Endothelial cell of umbilical vein (primary cell): ENCODE measurements at regions not wholly inside any gene's neighbourhood (a gene's known extent, or its start where the extent isn't known, plus 50 kb on each side); places are given as distances from the start of the nearest gene placed in this dataset.

Experiments used
- BruUV-seq: library from RNA; stranded (reverse); fragments of 400-500 nt; replicated peaks from 2 replicates; lab custom pipeline; 2021; lab: Mats Ljungman, UMichigan
- CTCF ChIA-PET: fragments of 300-600, 350-600 bp; sonication (Branson Sonifier 250); formaldehyde crosslinking; loops from one replicate; lab custom pipeline; 2021; ENCODE audit warnings: antibody characterized with exemption, inconsistent platforms; lab: Charles Lee
- POLR2A ChIA-PET: fragments of 300-600, 350-600 bp; sonication (Branson Sonifier 250); formaldehyde crosslinking; loops from one replicate; lab custom pipeline; 2021; ENCODE audit warnings: antibody characterized with exemption, inconsistent platforms; lab: Charles Lee
- DNase-seq: peaks from one replicate; pipeline ENCODE4 v3.0.0-alpha.2; 2011; ENCODE audit warnings: low read depth, low spot score
- FAIRE-seq: peaks from 2 replicates; lab custom pipeline; 2011; peaks lifted over from hg19 to GRCh38; lab: Jason Lieb, UNC
- H2AFZ ChIP-seq: 2 replicates; pipeline ENCODE4 v1.6.0; 2012; ENCODE audit warnings: low read depth, low read length, control low read depth, inconsistent platforms
- H3K27ac ChIP-seq: 2 replicates; pipeline ENCODE4 v1.5.1; 2011; ENCODE audit warnings: low read depth, mild to moderate bottlenecking, control low read depth, low read length, moderate library complexity; ENCODE audit not compliant: insufficient read depth
- H3K27me3 ChIP-seq, 2 experiments: 2 replicates each; pipeline versions ENCODE4 v1.6.0 to v1.6.1; 2011; ENCODE audit warnings: low read length in 2 of 2, mixed read lengths in 1 of 2; ENCODE audit not compliant: control insufficient read depth in 2 of 2, insufficient read depth in 2 of 2
- H3K36me3 ChIP-seq, 2 experiments: 2 replicates in 1 of 2; 3 replicates in 1 of 2; pipeline ENCODE4 v1.5.1; 2011; ENCODE audit warnings: low read length in 2 of 2, mild to moderate bottlenecking in 1 of 2, moderate library complexity in 1 of 2; ENCODE audit not compliant: control insufficient read depth in 2 of 2, insufficient read depth in 2 of 2; ENCODE audit errors: extremely low read depth in 1 of 2
- H3K4me1 ChIP-seq: 3 replicates; pipeline ENCODE4 v1.5.1; 2011; ENCODE audit warnings: mild to moderate bottlenecking, low read length; ENCODE audit not compliant: control insufficient read depth, insufficient read depth; ENCODE audit errors: extremely low read depth
- H3K4me2 ChIP-seq: 2 replicates; pipeline ENCODE4 v1.6.1; 2011; ENCODE audit warnings: low read length, control low read depth, mixed read lengths; ENCODE audit not compliant: insufficient read depth
- H3K4me3 ChIP-seq, 3 experiments: fragments of 200-600 bp in 1 of 3; sonication (generic), shearing (Covaris generic) in 1 of 3; replicated peaks in 1 of 3; 2 replicates each; pipeline ENCODE4 v1.5.1; 2011 to 2016; ENCODE audit warnings: control low read depth in 3 of 3, low read length in 3 of 3, mild to moderate bottlenecking in 2 of 3, inconsistent platforms in 1 of 3, low read depth in 1 of 3, moderate library complexity in 1 of 3; ENCODE audit not compliant: insufficient read depth in 1 of 3
- H3K79me2 ChIP-seq: 2 replicates; pipeline ENCODE4 v1.6.0; 2012; ENCODE audit warnings: low read length, inconsistent platforms; ENCODE audit not compliant: control insufficient read depth, insufficient read depth
- H3K9ac ChIP-seq: replicated peaks from 2 replicates; pipeline ENCODE3; 2011; ENCODE audit warnings: low read length, control low read depth; ENCODE audit not compliant: insufficient read depth; ENCODE audit errors: extremely low read depth
- H3K9me1 ChIP-seq: replicated peaks from 3 replicates; pipeline ENCODE4 v1.6.0; 2011; ENCODE audit warnings: mild to moderate bottlenecking, low read length; ENCODE audit not compliant: control insufficient read depth, insufficient read depth; ENCODE audit errors: extremely low read depth
- H3K9me3 ChIP-seq: replicated peaks from 2 replicates; pipeline ENCODE4 v1.5.1; 2012; ENCODE audit warnings: low read length, inconsistent platforms; ENCODE audit not compliant: control insufficient read depth, insufficient read depth
- H4K20me1 ChIP-seq: replicated peaks from 2 replicates; pipeline ENCODE3; 2011; ENCODE audit warnings: mild to moderate bottlenecking, low read length; ENCODE audit not compliant: control insufficient read depth, insufficient read depth; ENCODE audit errors: extremely low read depth
- CTCF ChIP-seq, 2 donors: IDR thresholded peaks; 1 replicate in 1 of 2; 2 replicates in 1 of 2; pipeline ENCODE4 v1.5.1; 2011; ENCODE audit warnings: low read length in 2 of 2, mild to moderate bottlenecking in 2 of 2, moderate library complexity in 2 of 2, control low read depth in 1 of 2, inconsistent platforms in 1 of 2, low read depth in 1 of 2; ENCODE audit not compliant: insufficient read depth in 1 of 2; ENCODE audit errors: extremely low read depth in 1 of 2
- EZH2 ChIP-seq: IDR thresholded peaks from 2 replicates; pipeline ENCODE4 v1.6.1; 2012; ENCODE audit warnings: borderline replicate concordance, low read depth, mild to moderate bottlenecking, moderate library complexity, low read length, inconsistent platforms; ENCODE audit not compliant: severe bottlenecking
- FOS ChIP-seq: IDR thresholded peaks from 2 replicates; pipeline ENCODE4 v1.6.1; 2011; ENCODE audit warnings: mild to moderate bottlenecking, low read length, moderate library complexity, borderline replicate concordance; ENCODE audit not compliant: insufficient read depth
- GATA2 ChIP-seq: IDR thresholded peaks from 2 replicates; pipeline ENCODE4 v1.7.0; 2011; ENCODE audit warnings: low read depth, mild to moderate bottlenecking, moderate library complexity, mixed read lengths, low read length; ENCODE audit not compliant: insufficient read length, insufficient read depth
- JUN ChIP-seq: IDR thresholded peaks from 2 replicates; pipeline ENCODE4 v1.6.1; 2011; ENCODE audit warnings: borderline replicate concordance, low read depth; ENCODE audit not compliant: insufficient read length, insufficient read depth
- MAX ChIP-seq: IDR thresholded peaks from 2 replicates; pipeline ENCODE4 v1.6.1; 2011; ENCODE audit not compliant: insufficient read depth, insufficient read length
- MYC ChIP-seq: IDR thresholded peaks from one replicate; pipeline ENCODE4 v1.6.1; 2011; ENCODE audit warnings: mild to moderate bottlenecking, low read depth, low read length
- POLR2A ChIP-seq: IDR thresholded peaks from 2 replicates; pipeline ENCODE4 v1.6.1; 2012; ENCODE audit warnings: low read depth, mild to moderate bottlenecking, control low read depth, low read length
- POLR2AphosphoS5 ChIP-seq: IDR thresholded peaks from 2 replicates; pipeline ENCODE4 v1.6.1; 2012; ENCODE audit warnings: low read depth, mild to moderate bottlenecking, control low read depth, low read length, moderate library complexity; ENCODE audit not compliant: insufficient read depth
- dilution Hi-C: fragments of 300-500 bp; cut with MboI; formaldehyde crosslinking; loops from one replicate; pipeline ENCODE4 v1.15.0; 2019; ENCODE audit warnings: low sequenced_read_pairs; ENCODE audit not compliant: extremely low pct_ligation_motif_present
- intact Hi-C: fragments of 100-400 bp; cut with micrococcal nuclease; formaldehyde crosslinking; loops from one replicate; pipeline ENCODE4 v1.10.0; 2022

- Histone ChIP-seq H3K27me3 (no peaks in the 10 kb centered on the region), H3K4me1 (no peaks in the 10 kb centered on the region), H3K4me3 (no peak overlapping the region), H3K36me3 (no peaks in the 10 kb centered on the region), H3K9me3 (no peaks in the 10 kb centered on the region), H3K4me2 (no peak overlapping the region), H3K27ac (no peak overlapping the region), H2AFZ (no peak overlapping the region), H3K9me1 (no peaks in the 10 kb centered on the region), H3K9ac (no peak overlapping the region), H3K79me2 (no peaks in the 10 kb centered on the region), H4K20me1 (no peaks in the 10 kb centered on the region)
- intact Hi-C loops (no loop called here), dilution Hi-C loops (no loop called here)
- CTCF ChIA-PET = no interaction called here
- POLR2A ChIA-PET = no interaction called here
- DNase-seq (no peak), FAIRE-seq (no peak)
- no TSS peak for BruUV-seq
- TF ChIP-seq JUN (peak; percentile 13), CTCF (IDR thresholded peaks at IDR 0.05; ENCODE audit: extremely low read depth in 1 of 2, insufficient read depth in 1 of 2, low read depth in 1 of 2, low read length in 2 of 2) (no peak), POLR2A (no peak), POLR2AphosphoS5 (no peak), FOS (no peak), MAX (no peak)
Measured at GRCh38 chr11:39910087-39910486, 1549.4 kb downstream of the LRRC4C start.

- Histone ChIP-seq H3K4me1 (no peaks in the 10 kb centered on the region), H3K9me3 (no peaks in the 10 kb centered on the region), H3K36me3 (no peaks in the 10 kb centered on the region), H4K20me1 (no peaks in the 10 kb centered on the region), H3K9ac (no peak overlapping the region), H2AFZ (no peak overlapping the region), H3K27ac (no peak overlapping the region), H3K79me2 (no peaks in the 10 kb centered on the region), H3K4me2 (no peak overlapping the region), H3K9me1 (no peaks in the 10 kb centered on the region), H3K4me3 (no peak overlapping the region), H3K27me3 (no peaks in the 10 kb centered on the region)
- dilution Hi-C loops (no loop called here), intact Hi-C loops (no loop called here)
- ChIA-PET CTCF (no interaction called here), POLR2A (no interaction called here)
- FAIRE-seq = no peak
- no peak for DNase-seq
- BruUV-seq = no TSS peak
- no peak for TF ChIP-seq CTCF (IDR thresholded peaks at IDR 0.05; ENCODE audit: extremely low read depth in 1 of 2, insufficient read depth in 1 of 2, low read depth in 1 of 2, low read length in 2 of 2)
- TF ChIP-seq GATA2 = no peak
- no peak for TF ChIP-seq FOS
- no peak for TF ChIP-seq JUN
- no peak for TF ChIP-seq POLR2AphosphoS5
- TF ChIP-seq EZH2 = no peak
- no peak for TF ChIP-seq MYC
- TF ChIP-seq MAX = no peak
- TF ChIP-seq POLR2A = no peak
Measured at GRCh38 chr11:39860931-39861330, 1598.5 kb downstream of the LRRC4C start.
